IMR-90 (cell line): ENCODE measurements at regions not wholly inside any gene's neighbourhood (a gene's known extent, or its start where the extent isn't known, plus 50 kb on each side); places are given as distances from the start of the nearest gene placed in this dataset.

Experiments used
- ATAC-seq: fragments of 200-7000 bp; cut with Tn5 transposase; 2 replicates; pipeline ENCODE4 v1.9.1; 2020; ENCODE audit warnings: low read depth, mild to moderate bottlenecking, moderate library complexity
- BruUV-seq: library from RNA; stranded (reverse); fragments of 400-500 nt; replicated peaks from 2 replicates; lab custom pipeline; 2021; lab: Mats Ljungman, UMichigan
- CTCF ChIA-PET: fragments of 300-600 bp; formaldehyde crosslinking; extraction: SDS; loops from one replicate; lab custom pipeline; 2021; ENCODE audit warnings: antibody characterized with exemption; lab: Yijun Ruan, JAX
- POLR2A ChIA-PET: fragments of 300-600 bp; sonication (Branson Sonifier 250); formaldehyde crosslinking; loops from one replicate; lab custom pipeline; 2022; ENCODE audit warnings: antibody characterized with exemption; ENCODE audit not compliant: unreplicated experiment; lab: Charles Lee
- DNase-seq: peaks from one replicate; pipeline ENCODE4 v3.0.0; 2013
- H2AFZ ChIP-seq: replicated peaks from 2 replicates; pipeline ENCODE3; 2013; ENCODE audit warnings: low read length, mild to moderate bottlenecking; ENCODE audit not compliant: poor library complexity
- H2AK5ac ChIP-seq: 2 replicates; pipeline ENCODE4 v1.6.1; 2013; ENCODE audit warnings: low read depth, low read length, inconsistent platforms
- H2AK9ac ChIP-seq: replicated peaks from 2 replicates; pipeline ENCODE3; 2013; ENCODE audit warnings: mild to moderate bottlenecking, low read depth, low read length, moderate library complexity; ENCODE audit not compliant: poor library complexity
- H2BK120ac ChIP-seq: 2 replicates; pipeline ENCODE4 v1.6.1; 2013; ENCODE audit warnings: low read depth, low read length, inconsistent platforms
- H2BK15ac ChIP-seq: 3 replicates; pipeline ENCODE4 v1.6.1; 2013; ENCODE audit warnings: low read depth, low read length, inconsistent platforms
- H2BK20ac ChIP-seq: 2 replicates; pipeline ENCODE4 v1.6.1; 2013; ENCODE audit warnings: low read depth, mild to moderate bottlenecking, inconsistent platforms, low read length, moderate library complexity
- H2BK5ac ChIP-seq: 2 replicates; pipeline ENCODE4 v1.6.1; 2013; ENCODE audit warnings: mild to moderate bottlenecking, low read depth, low read length, inconsistent platforms; ENCODE audit not compliant: poor library complexity, severe bottlenecking
- H3K14ac ChIP-seq: replicated peaks from 2 replicates; pipeline ENCODE4 v1.6.1; 2013; ENCODE audit warnings: low read depth, low read length, inconsistent platforms
- H3K18ac ChIP-seq: 2 replicates; pipeline ENCODE4 v1.6.1; 2013; ENCODE audit warnings: low read depth, low read length, control low read depth
- H3K23ac ChIP-seq: 2 replicates; pipeline ENCODE4 v1.6.1; 2013; ENCODE audit warnings: low read depth, low read length, inconsistent platforms
- H3K27ac ChIP-seq: 2 replicates; pipeline ENCODE4 v1.5.1; 2013; ENCODE audit warnings: mild to moderate bottlenecking, control low read depth, low read length; ENCODE audit not compliant: insufficient read depth
- H3K27me3 ChIP-seq: 2 replicates; pipeline ENCODE4 v1.6.1; 2013; ENCODE audit warnings: low read length; ENCODE audit not compliant: control insufficient read depth, insufficient read depth
- H3K36me3 ChIP-seq: 2 replicates; pipeline ENCODE4 v1.6.1; 2013; ENCODE audit warnings: low read length, mixed read lengths; ENCODE audit not compliant: control insufficient read depth, insufficient read depth
- H3K4ac ChIP-seq: 2 replicates; pipeline ENCODE4 v1.6.1; 2013; ENCODE audit warnings: low read depth, low read length, inconsistent platforms
- H3K4me1 ChIP-seq: 2 replicates; pipeline ENCODE4 v1.6.1; 2013; ENCODE audit warnings: low read length, mixed read lengths; ENCODE audit not compliant: control insufficient read depth, insufficient read depth
- H3K4me2 ChIP-seq: 2 replicates; pipeline ENCODE4 v1.6.1; 2013; ENCODE audit warnings: low read depth, mild to moderate bottlenecking, control low read depth, low read length, moderate library complexity
- H3K4me3 ChIP-seq: 2 replicates; pipeline ENCODE4 v1.5.1; 2013; ENCODE audit warnings: low read depth, mild to moderate bottlenecking, control low read depth, low read length, moderate library complexity; ENCODE audit not compliant: insufficient read depth
- H3K56ac ChIP-seq: 2 replicates; pipeline ENCODE4 v1.6.1; 2013; ENCODE audit warnings: low read length, inconsistent platforms; ENCODE audit not compliant: insufficient read depth; ENCODE audit errors: extremely low read depth
- H3K79me1 ChIP-seq, 2 experiments: 2 replicates each; pipeline ENCODE4 v1.6.1; 2013; ENCODE audit warnings: low read length in 2 of 2, inconsistent platforms in 1 of 2, low read depth in 1 of 2
- H3K9ac ChIP-seq: 2 replicates; pipeline ENCODE4 v1.6.1; 2013; ENCODE audit warnings: low read depth, low read length, control low read depth
- H3K9me1 ChIP-seq: 2 replicates; pipeline ENCODE4 v1.6.1; 2013; ENCODE audit warnings: low read length, inconsistent platforms; ENCODE audit not compliant: insufficient read depth
- H3K9me3 ChIP-seq: 2 replicates; pipeline ENCODE4 v1.6.1; 2013; ENCODE audit warnings: low read length; ENCODE audit not compliant: control insufficient read depth, insufficient read depth
- H4K20me1 ChIP-seq: 2 replicates; pipeline ENCODE4 v1.6.1; 2013; ENCODE audit warnings: low read length, inconsistent platforms; ENCODE audit not compliant: insufficient read depth
- H4K5ac ChIP-seq: 2 replicates; pipeline ENCODE4 v1.6.1; 2013; ENCODE audit warnings: mild to moderate bottlenecking, low read depth, low read length, control low read depth
- H4K8ac ChIP-seq, 2 experiments: 2 replicates each; pipeline ENCODE4 v1.6.1; 2013; ENCODE audit warnings: low read depth in 2 of 2, low read length in 2 of 2, control low read depth in 1 of 2, inconsistent platforms in 1 of 2
- H4K91ac ChIP-seq: 2 replicates; pipeline ENCODE4 v1.6.1; 2013; ENCODE audit warnings: low read depth, low read length, inconsistent platforms; ENCODE audit not compliant: insufficient read depth
- CEBPB ChIP-seq: IDR thresholded peaks from 2 replicates; pipeline ENCODE4 v1.6.1; 2012; ENCODE audit warnings: low read depth, low read length, improper control_type of control experiment
- CHD1 ChIP-seq: IDR thresholded peaks from 2 replicates; pipeline ENCODE4 v1.6.1; 2012; ENCODE audit warnings: low read depth, low read length, improper control_type of control experiment
- MAFK ChIP-seq: IDR thresholded peaks from 2 replicates; pipeline ENCODE4 v1.6.1; 2012; ENCODE audit warnings: low read depth, low read length, improper control_type of control experiment
- MXI1 ChIP-seq: IDR thresholded peaks from 2 replicates; pipeline ENCODE4 v1.6.1; 2012; ENCODE audit warnings: low read depth, mild to moderate bottlenecking, low read length, moderate library complexity, borderline replicate concordance
- POLR2A ChIP-seq: IDR thresholded peaks from 2 replicates; pipeline ENCODE4 v1.6.1; 2012; ENCODE audit warnings: mild to moderate bottlenecking, low read depth, low read length
- RAD21 ChIP-seq: IDR thresholded peaks from 2 replicates; pipeline ENCODE4 v1.6.1; 2012; ENCODE audit warnings: low read length, improper control_type of control experiment
- RCOR1 ChIP-seq: IDR thresholded peaks from 2 replicates; pipeline ENCODE4 v1.6.1; 2012; ENCODE audit warnings: mild to moderate bottlenecking, low read length, improper control_type of control experiment; ENCODE audit not compliant: insufficient replicate concordance
- WGBS, 2 experiments: methylation state at CpG; one replicate each; pipeline versions ENCODE4 v1.1.5 to v1.1.7; 2013; ENCODE audit warnings: missing lambda C conversion rate in 2 of 2; ENCODE audit not compliant: insufficient read length in 1 of 2; ENCODE audit errors: extremely low coverage in 2 of 2; 5-methylcytosine and 5-hydroxymethylcytosine counted together
- dilution Hi-C: fragments of 300-500 bp; cut with HindIII; formaldehyde crosslinking; loops from one replicate; pipeline ENCODE4 v1.14.3; 2018; ENCODE audit warnings: low sequenced_read_pairs; ENCODE audit not compliant: unreplicated experiment
- in situ Hi-C: fragments of 300-500 bp; cut with MboI; formaldehyde crosslinking; loops from 3 replicates; pipeline ENCODE4 v1.14.3; 2019; ENCODE audit warnings: low sequenced_read_pairs, inconsistent platforms, mixed read lengths
- intact Hi-C: fragments of 100-400 bp; cut with micrococcal nuclease; formaldehyde crosslinking; loops from 2 replicates; pipeline ENCODE4 v1.10.0; 2022
- TF ChIP-seq, protein P1 (sequence below): conservative IDR thresholded peaks from 2 replicates; pipeline ENCODE4 v1.5.1; 2012; ENCODE audit warnings: mild to moderate bottlenecking, low read depth, low read length, improper control_type of control experiment

DNA sequence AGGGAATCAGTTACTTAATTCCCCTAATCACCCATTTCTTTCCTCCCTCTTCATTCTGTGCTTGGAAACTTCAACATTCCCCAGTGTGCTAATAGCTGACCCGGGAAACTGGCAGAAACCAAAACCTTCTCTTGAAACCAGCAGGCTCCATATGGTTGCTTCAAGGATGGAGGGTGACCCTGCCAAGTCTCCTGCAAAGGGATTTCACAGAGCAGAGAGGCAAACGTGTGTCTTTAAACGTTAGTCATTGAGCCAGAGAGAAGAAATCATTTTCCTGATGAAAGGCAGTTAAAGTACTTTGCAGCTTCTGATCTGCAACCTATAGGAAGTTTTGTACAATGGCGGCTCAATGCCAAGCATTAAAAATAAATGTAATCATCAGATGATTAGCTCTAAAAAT, 220.9 kb downstream of the POU4F1 start:
- POLR2A ChIA-PET: no interaction called here

More for the DNA sequence above, 220.9 kb downstream of the POU4F1 start:
- H3K56ac ChIP-seq: no peak overlapping the region
- H2BK20ac ChIP-seq: no peak overlapping the region
- no peaks in the 10 kb centered on the region for H4K20me1 ChIP-seq
- in situ Hi-C loops: no loop called here
- no peaks in the 10 kb centered on the region for H3K79me1 ChIP-seq
- no peak overlapping the region for H2AFZ ChIP-seq
- WGBS, 2 experiments: no CpG with 5 or more reads among the region's 4 CpGs
- no peak overlapping the region for H3K14ac ChIP-seq
- H3K9me3 ChIP-seq: no peaks in the 10 kb centered on the region
- no peak for TF ChIP-seq RCOR1
- no peak for TF ChIP-seq RAD21
- TF ChIP-seq CHD1: no peak
- no peak for TF ChIP-seq MXI1
- TF ChIP-seq, protein P1, sequence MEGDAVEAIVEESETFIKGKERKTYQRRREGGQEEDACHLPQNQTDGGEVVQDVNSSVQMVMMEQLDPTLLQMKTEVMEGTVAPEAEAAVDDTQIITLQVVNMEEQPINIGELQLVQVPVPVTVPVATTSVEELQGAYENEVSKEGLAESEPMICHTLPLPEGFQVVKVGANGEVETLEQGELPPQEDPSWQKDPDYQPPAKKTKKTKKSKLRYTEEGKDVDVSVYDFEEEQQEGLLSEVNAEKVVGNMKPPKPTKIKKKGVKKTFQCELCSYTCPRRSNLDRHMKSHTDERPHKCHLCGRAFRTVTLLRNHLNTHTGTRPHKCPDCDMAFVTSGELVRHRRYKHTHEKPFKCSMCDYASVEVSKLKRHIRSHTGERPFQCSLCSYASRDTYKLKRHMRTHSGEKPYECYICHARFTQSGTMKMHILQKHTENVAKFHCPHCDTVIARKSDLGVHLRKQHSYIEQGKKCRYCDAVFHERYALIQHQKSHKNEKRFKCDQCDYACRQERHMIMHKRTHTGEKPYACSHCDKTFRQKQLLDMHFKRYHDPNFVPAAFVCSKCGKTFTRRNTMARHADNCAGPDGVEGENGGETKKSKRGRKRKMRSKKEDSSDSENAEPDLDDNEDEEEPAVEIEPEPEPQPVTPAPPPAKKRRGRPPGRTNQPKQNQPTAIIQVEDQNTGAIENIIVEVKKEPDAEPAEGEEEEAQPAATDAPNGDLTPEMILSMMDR: no peak
- TF ChIP-seq POLR2A: no peak
- TF ChIP-seq CEBPB: no peak
- no peak for TF ChIP-seq MAFK
- H3K9me1 ChIP-seq: no peaks in the 10 kb centered on the region
- CTCF ChIA-PET: no interaction called here
- H3K27ac ChIP-seq: no peak overlapping the region
- H2BK120ac ChIP-seq: no peak overlapping the region
- intact Hi-C loops: no loop called here
- no peak overlapping the region for H3K9ac ChIP-seq
- no peaks in the 10 kb centered on the region for H3K27me3 ChIP-seq
- no peak overlapping the region for H3K4ac ChIP-seq
- H3K36me3 ChIP-seq: no peaks in the 10 kb centered on the region
- no peak overlapping the region for H4K5ac ChIP-seq
- no peak overlapping the region for H2BK15ac ChIP-seq
- dilution Hi-C loops: no loop called here
- no peak overlapping the region for H3K18ac ChIP-seq
- no TSS peak for BruUV-seq
- H4K8ac ChIP-seq: no peak overlapping the region
- H3K4me2 ChIP-seq: no peak overlapping the region
- ATAC-seq (no peak), DNase-seq (no peak)
- H2AK9ac ChIP-seq: no peak overlapping the region
- no peak overlapping the region for H3K4me3 ChIP-seq
- H2AK5ac ChIP-seq: no peak overlapping the region
- no peaks in the 10 kb centered on the region for H3K4me1 ChIP-seq
- no peak overlapping the region for H3K23ac ChIP-seq
- H4K91ac ChIP-seq: no peak overlapping the region
- H2BK5ac ChIP-seq: no peak overlapping the region
